ENCODE measurements at regions not wholly inside any gene's neighbourhood (a gene's known extent, or its start where the extent isn't known, plus 50 kb on each side); places are given as distances from the start of the nearest gene placed in this dataset.

GRCh38 chr2:7730449-7730848 lies 813.2 kb downstream of the RNF144A start:
- TF ChIP-seq, protein P1, sequence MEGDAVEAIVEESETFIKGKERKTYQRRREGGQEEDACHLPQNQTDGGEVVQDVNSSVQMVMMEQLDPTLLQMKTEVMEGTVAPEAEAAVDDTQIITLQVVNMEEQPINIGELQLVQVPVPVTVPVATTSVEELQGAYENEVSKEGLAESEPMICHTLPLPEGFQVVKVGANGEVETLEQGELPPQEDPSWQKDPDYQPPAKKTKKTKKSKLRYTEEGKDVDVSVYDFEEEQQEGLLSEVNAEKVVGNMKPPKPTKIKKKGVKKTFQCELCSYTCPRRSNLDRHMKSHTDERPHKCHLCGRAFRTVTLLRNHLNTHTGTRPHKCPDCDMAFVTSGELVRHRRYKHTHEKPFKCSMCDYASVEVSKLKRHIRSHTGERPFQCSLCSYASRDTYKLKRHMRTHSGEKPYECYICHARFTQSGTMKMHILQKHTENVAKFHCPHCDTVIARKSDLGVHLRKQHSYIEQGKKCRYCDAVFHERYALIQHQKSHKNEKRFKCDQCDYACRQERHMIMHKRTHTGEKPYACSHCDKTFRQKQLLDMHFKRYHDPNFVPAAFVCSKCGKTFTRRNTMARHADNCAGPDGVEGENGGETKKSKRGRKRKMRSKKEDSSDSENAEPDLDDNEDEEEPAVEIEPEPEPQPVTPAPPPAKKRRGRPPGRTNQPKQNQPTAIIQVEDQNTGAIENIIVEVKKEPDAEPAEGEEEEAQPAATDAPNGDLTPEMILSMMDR (IDR thresholded peaks at IDR 0.05), result no peak
- TF ChIP-seq EP300 (IDR thresholded peaks at IDR 0.05; ENCODE audit: low read depth), result no peak
- TF ChIP-seq POLR2A (IDR thresholded peaks at IDR 0.05), result no peak
- TF ChIP-seq POLR2AphosphoS5 (IDR thresholded peaks at IDR 0.05), result no peak
